GM12872 (cell line): ENCODE measurements at regions not wholly inside any gene's neighbourhood (a gene's known extent, or its start where the extent isn't known, plus 50 kb on each side); places are given as distances from the start of the nearest gene placed in this dataset.

Source experiments
- CTCF ChIP-seq: IDR thresholded peaks from 3 replicates; pipeline ENCODE4 v1.5.1; 2011; ENCODE audit warnings: low read depth, mild to moderate bottlenecking, low read length, moderate library complexity; ENCODE audit not compliant: insufficient read depth

- no peak for TF ChIP-seq CTCF
These were observed 90.1 kb upstream of the LRP1B start for GRCh38 chr2:142220901-142221300.

- no peak for TF ChIP-seq CTCF
These were observed 89.4 kb upstream of the LRP1B start for GRCh38 chr2:142220239-142220638.

GRCh38 chr2:142218471-142218870 is 87.7 kb upstream of the LRP1B start:
- TF ChIP-seq CTCF, result no peak

GRCh38 chr2:142217804-142218203 is 87.0 kb upstream of the LRP1B start:
- no peak for TF ChIP-seq CTCF

- TF ChIP-seq CTCF, result no peak
These were observed 69.2 kb upstream of the LRP1B start for GRCh38 chr2:142200062-142200461.

GRCh38 chr2:142199073-142199472 is 68.3 kb upstream of the LRP1B start:
- TF ChIP-seq CTCF, result no peak

GRCh38 chr2:142190805-142191204 is 60.0 kb upstream of the LRP1B start:
- no peak for TF ChIP-seq CTCF

GRCh38 chr2:142189501-142189900 is 58.7 kb upstream of the LRP1B start:
- TF ChIP-seq CTCF, result no peak
